IMR-90 (cell line): ENCODE measurements at regions not wholly inside any gene's neighbourhood (a gene's known extent, or its start where the extent isn't known, plus 50 kb on each side); places are given as distances from the start of the nearest gene placed in this dataset.

Experiments
- ATAC-seq: fragments of 200-7000 bp; cut with Tn5 transposase; 2 replicates; pipeline ENCODE4 v1.9.1; 2020; ENCODE audit warnings: low read depth, mild to moderate bottlenecking, moderate library complexity
- BruUV-seq: library from RNA; stranded (reverse); fragments of 400-500 nt; replicated peaks from 2 replicates; lab custom pipeline; 2021; lab: Mats Ljungman, UMichigan
- CTCF ChIA-PET: fragments of 300-600 bp; formaldehyde crosslinking; extraction: SDS; loops from one replicate; lab custom pipeline; 2021; ENCODE audit warnings: antibody characterized with exemption; lab: Yijun Ruan, JAX
- POLR2A ChIA-PET: fragments of 300-600 bp; sonication (Branson Sonifier 250); formaldehyde crosslinking; loops from one replicate; lab custom pipeline; 2022; ENCODE audit warnings: antibody characterized with exemption; ENCODE audit not compliant: unreplicated experiment; lab: Charles Lee
- DNase-seq: peaks from one replicate; pipeline ENCODE4 v3.0.0; 2013
- H2AFZ ChIP-seq: replicated peaks from 2 replicates; pipeline ENCODE3; 2013; ENCODE audit warnings: low read length, mild to moderate bottlenecking; ENCODE audit not compliant: poor library complexity
- H2AK5ac ChIP-seq: 2 replicates; pipeline ENCODE4 v1.6.1; 2013; ENCODE audit warnings: low read depth, low read length, inconsistent platforms
- H2AK9ac ChIP-seq: replicated peaks from 2 replicates; pipeline ENCODE3; 2013; ENCODE audit warnings: mild to moderate bottlenecking, low read depth, low read length, moderate library complexity; ENCODE audit not compliant: poor library complexity
- H2BK120ac ChIP-seq: 2 replicates; pipeline ENCODE4 v1.6.1; 2013; ENCODE audit warnings: low read depth, low read length, inconsistent platforms
- H2BK15ac ChIP-seq: 3 replicates; pipeline ENCODE4 v1.6.1; 2013; ENCODE audit warnings: low read depth, low read length, inconsistent platforms
- H2BK20ac ChIP-seq: 2 replicates; pipeline ENCODE4 v1.6.1; 2013; ENCODE audit warnings: low read depth, mild to moderate bottlenecking, inconsistent platforms, low read length, moderate library complexity
- H2BK5ac ChIP-seq: 2 replicates; pipeline ENCODE4 v1.6.1; 2013; ENCODE audit warnings: mild to moderate bottlenecking, low read depth, low read length, inconsistent platforms; ENCODE audit not compliant: poor library complexity, severe bottlenecking
- H3K14ac ChIP-seq: replicated peaks from 2 replicates; pipeline ENCODE4 v1.6.1; 2013; ENCODE audit warnings: low read depth, low read length, inconsistent platforms
- H3K18ac ChIP-seq: 2 replicates; pipeline ENCODE4 v1.6.1; 2013; ENCODE audit warnings: low read depth, low read length, control low read depth
- H3K23ac ChIP-seq: 2 replicates; pipeline ENCODE4 v1.6.1; 2013; ENCODE audit warnings: low read depth, low read length, inconsistent platforms
- H3K27ac ChIP-seq: 2 replicates; pipeline ENCODE4 v1.5.1; 2013; ENCODE audit warnings: mild to moderate bottlenecking, control low read depth, low read length; ENCODE audit not compliant: insufficient read depth
- H3K27me3 ChIP-seq: 2 replicates; pipeline ENCODE4 v1.6.1; 2013; ENCODE audit warnings: low read length; ENCODE audit not compliant: control insufficient read depth, insufficient read depth
- H3K36me3 ChIP-seq: 2 replicates; pipeline ENCODE4 v1.6.1; 2013; ENCODE audit warnings: low read length, mixed read lengths; ENCODE audit not compliant: control insufficient read depth, insufficient read depth
- H3K4ac ChIP-seq: 2 replicates; pipeline ENCODE4 v1.6.1; 2013; ENCODE audit warnings: low read depth, low read length, inconsistent platforms
- H3K4me1 ChIP-seq: 2 replicates; pipeline ENCODE4 v1.6.1; 2013; ENCODE audit warnings: low read length, mixed read lengths; ENCODE audit not compliant: control insufficient read depth, insufficient read depth
- H3K4me2 ChIP-seq: 2 replicates; pipeline ENCODE4 v1.6.1; 2013; ENCODE audit warnings: low read depth, mild to moderate bottlenecking, control low read depth, low read length, moderate library complexity
- H3K4me3 ChIP-seq: 2 replicates; pipeline ENCODE4 v1.5.1; 2013; ENCODE audit warnings: low read depth, mild to moderate bottlenecking, control low read depth, low read length, moderate library complexity; ENCODE audit not compliant: insufficient read depth
- H3K56ac ChIP-seq: 2 replicates; pipeline ENCODE4 v1.6.1; 2013; ENCODE audit warnings: low read length, inconsistent platforms; ENCODE audit not compliant: insufficient read depth; ENCODE audit errors: extremely low read depth
- H3K79me1 ChIP-seq, 2 experiments: 2 replicates each; pipeline ENCODE4 v1.6.1; 2013; ENCODE audit warnings: low read length in 2 of 2, inconsistent platforms in 1 of 2, low read depth in 1 of 2
- H3K9ac ChIP-seq: 2 replicates; pipeline ENCODE4 v1.6.1; 2013; ENCODE audit warnings: low read depth, low read length, control low read depth
- H3K9me1 ChIP-seq: 2 replicates; pipeline ENCODE4 v1.6.1; 2013; ENCODE audit warnings: low read length, inconsistent platforms; ENCODE audit not compliant: insufficient read depth
- H3K9me3 ChIP-seq: 2 replicates; pipeline ENCODE4 v1.6.1; 2013; ENCODE audit warnings: low read length; ENCODE audit not compliant: control insufficient read depth, insufficient read depth
- H4K20me1 ChIP-seq: 2 replicates; pipeline ENCODE4 v1.6.1; 2013; ENCODE audit warnings: low read length, inconsistent platforms; ENCODE audit not compliant: insufficient read depth
- H4K5ac ChIP-seq: 2 replicates; pipeline ENCODE4 v1.6.1; 2013; ENCODE audit warnings: mild to moderate bottlenecking, low read depth, low read length, control low read depth
- H4K8ac ChIP-seq, 2 experiments: 2 replicates each; pipeline ENCODE4 v1.6.1; 2013; ENCODE audit warnings: low read depth in 2 of 2, low read length in 2 of 2, control low read depth in 1 of 2, inconsistent platforms in 1 of 2
- H4K91ac ChIP-seq: 2 replicates; pipeline ENCODE4 v1.6.1; 2013; ENCODE audit warnings: low read depth, low read length, inconsistent platforms; ENCODE audit not compliant: insufficient read depth
- CEBPB ChIP-seq: IDR thresholded peaks from 2 replicates; pipeline ENCODE4 v1.6.1; 2012; ENCODE audit warnings: low read depth, low read length, improper control_type of control experiment
- ELK1 ChIP-seq: fragments of 150-350 bp; IDR thresholded peaks from 2 replicates; pipeline ENCODE4 v1.6.1; 2016; ENCODE audit warnings: low read depth, mild to moderate bottlenecking, low read length, moderate library complexity, borderline replicate concordance
- FOS ChIP-seq: fragments of 150-350 bp; IDR thresholded peaks from 2 replicates; pipeline ENCODE4 v1.6.1; 2016; ENCODE audit warnings: low read depth, low read length
- MAFK ChIP-seq: IDR thresholded peaks from 2 replicates; pipeline ENCODE4 v1.6.1; 2012; ENCODE audit warnings: low read depth, low read length, improper control_type of control experiment
- MAZ ChIP-seq: IDR thresholded peaks from 2 replicates; pipeline ENCODE4 v1.6.1; 2012; ENCODE audit warnings: low read depth, mild to moderate bottlenecking, low read length, improper control_type of control experiment, moderate library complexity, borderline replicate concordance
- MXI1 ChIP-seq: IDR thresholded peaks from 2 replicates; pipeline ENCODE4 v1.6.1; 2012; ENCODE audit warnings: low read depth, mild to moderate bottlenecking, low read length, moderate library complexity, borderline replicate concordance
- NFE2L2 ChIP-seq: fragments of 150-350 bp; IDR thresholded peaks from 2 replicates; pipeline ENCODE4 v1.6.1; 2016; ENCODE audit warnings: low read depth, mild to moderate bottlenecking, low read length
- POLR2A ChIP-seq: IDR thresholded peaks from 2 replicates; pipeline ENCODE4 v1.6.1; 2012; ENCODE audit warnings: mild to moderate bottlenecking, low read depth, low read length
- RAD21 ChIP-seq: IDR thresholded peaks from 2 replicates; pipeline ENCODE4 v1.6.1; 2012; ENCODE audit warnings: low read length, improper control_type of control experiment
- RFX5 ChIP-seq: IDR thresholded peaks from 2 replicates; pipeline ENCODE4 v1.8.0; 2012; ENCODE audit warnings: low read depth, mild to moderate bottlenecking, low read length, moderate library complexity
- SMC3 ChIP-seq: fragments of 150-350 bp; IDR thresholded peaks from 2 replicates; pipeline ENCODE4 v1.6.1; 2016; ENCODE audit warnings: low read depth, mild to moderate bottlenecking, antibody characterized with exemption, low read length, moderate library complexity
- WGBS, 2 experiments: methylation state at CpG; one replicate each; pipeline versions ENCODE4 v1.1.5 to v1.1.7; 2013; ENCODE audit warnings: missing lambda C conversion rate in 2 of 2; ENCODE audit not compliant: insufficient read length in 1 of 2; ENCODE audit errors: extremely low coverage in 2 of 2; 5-methylcytosine and 5-hydroxymethylcytosine counted together
- dilution Hi-C: fragments of 300-500 bp; cut with HindIII; formaldehyde crosslinking; loops from one replicate; pipeline ENCODE4 v1.14.3; 2018; ENCODE audit warnings: low sequenced_read_pairs; ENCODE audit not compliant: unreplicated experiment
- in situ Hi-C: fragments of 300-500 bp; cut with MboI; formaldehyde crosslinking; loops from 3 replicates; pipeline ENCODE4 v1.14.3; 2019; ENCODE audit warnings: low sequenced_read_pairs, inconsistent platforms, mixed read lengths
- intact Hi-C: fragments of 100-400 bp; cut with micrococcal nuclease; formaldehyde crosslinking; loops from 2 replicates; pipeline ENCODE4 v1.10.0; 2022

GRCh38 chr14:84592770-84593169, 937.2 kb upstream of the FLRT2 start:
- POLR2A ChIA-PET: no interaction called here

More at GRCh38 chr14:84592770-84593169, 937.2 kb upstream of the FLRT2 start:
- Histone ChIP-seq H2BK120ac (no peak overlapping the region), H3K4ac (no peak overlapping the region), H4K20me1 (no peaks in the 10 kb centered on the region), H3K36me3 (no peaks in the 10 kb centered on the region), H4K8ac (no peak overlapping the region), H4K91ac (no peak overlapping the region), H3K4me3 (no peak overlapping the region), H4K5ac (no peak overlapping the region), H2AK5ac (no peak overlapping the region), H3K4me1 (no peaks in the 10 kb centered on the region), H3K27ac (no peak overlapping the region), H3K9ac (no peak overlapping the region), H2BK5ac (no peak overlapping the region), H3K23ac (no peak overlapping the region), H2BK15ac (no peak overlapping the region), H3K79me1 (no peaks in the 10 kb centered on the region), H2AFZ (no peak overlapping the region), H3K27me3 (no peaks in the 10 kb centered on the region), H3K14ac (no peak overlapping the region), H2BK20ac (no peak overlapping the region), H2AK9ac (no peak overlapping the region), H3K56ac (no peak overlapping the region), H3K9me3 (no peaks in the 10 kb centered on the region), H3K18ac (no peak overlapping the region), H3K4me2 (no peak overlapping the region), H3K9me1 (no peaks in the 10 kb centered on the region)
- DNase-seq (no peak), ATAC-seq (no peak)
- WGBS, 2 experiments: no CpG with 5 or more reads among the region's 2 CpGs
- dilution Hi-C loops: no loop called here
- intact Hi-C loops: no loop called here
- CTCF ChIA-PET: no interaction called here
- no TSS peak for BruUV-seq
- in situ Hi-C loops: no loop called here
- TF ChIP-seq RFX5: no peak
- no peak for TF ChIP-seq MAFK
- no peak for TF ChIP-seq FOS
- no peak for TF ChIP-seq MXI1
- TF ChIP-seq SMC3: no peak
- no peak for TF ChIP-seq RAD21
- TF ChIP-seq ELK1: no peak
- no peak for TF ChIP-seq NFE2L2
- TF ChIP-seq CEBPB: no peak
- no peak for TF ChIP-seq MAZ
- TF ChIP-seq POLR2A: no peak
